Keratinocyte (primary cell): ENCODE measurements at regions not wholly inside any gene's neighbourhood (a gene's known extent, or its start where the extent isn't known, plus 50 kb on each side); places are given as distances from the start of the nearest gene placed in this dataset.
A peak's percentile ranks its signal among the peaks of the same experiment; 100 is the strongest.

ENCODE experiments used
- DNase-seq: peaks from one replicate; pipeline ENCODE4 v3.0.0-alpha.2; 2011; ENCODE audit warnings: low read depth, missing footprints, low spot score
- FAIRE-seq: peaks from 2 replicates; lab custom pipeline; 2011; peaks lifted over from hg19 to GRCh38; lab: Jason Lieb, UNC
- H2AFZ ChIP-seq: 2 replicates; pipeline ENCODE4 v1.6.0; 2012; ENCODE audit warnings: low read length, control low read depth, inconsistent platforms; ENCODE audit not compliant: control insufficient read depth
- H3K27ac ChIP-seq: 2 replicates; pipeline ENCODE4 v1.5.1; 2011; ENCODE audit warnings: low read length; ENCODE audit not compliant: control insufficient read depth, insufficient read depth
- H3K27me3 ChIP-seq: 3 replicates; pipeline ENCODE4 v1.6.0; 2011; ENCODE audit warnings: low read length; ENCODE audit not compliant: control insufficient read depth, insufficient read depth; ENCODE audit errors: extremely low read depth
- H3K36me3 ChIP-seq, 2 experiments: 2 replicates in 1 of 2; 3 replicates in 1 of 2; pipeline ENCODE4 v1.5.1; 2011; ENCODE audit warnings: low read length in 2 of 2, mild to moderate bottlenecking in 1 of 2; ENCODE audit not compliant: control insufficient read depth in 2 of 2, insufficient read depth in 2 of 2; ENCODE audit errors: extremely low read depth in 1 of 2
- H3K4me1 ChIP-seq: 3 replicates; pipeline ENCODE4 v1.5.1; 2011; ENCODE audit warnings: low read length; ENCODE audit not compliant: control insufficient read depth, insufficient read depth; ENCODE audit errors: extremely low read depth
- H3K4me2 ChIP-seq: 3 replicates; pipeline ENCODE4 v1.6.0; 2011; ENCODE audit warnings: low read depth, low read length; ENCODE audit not compliant: control insufficient read depth, insufficient read depth; ENCODE audit errors: extremely low read depth
- H3K4me3 ChIP-seq, 3 experiments: fragments of 200-600 bp in 1 of 3; sonication (generic) in 1 of 3; 2 replicates in 2 of 3; 3 replicates in 1 of 3; pipeline ENCODE4 v1.5.1; 2011 to 2016; ENCODE audit warnings: low read length in 3 of 3, mild to moderate bottlenecking in 3 of 3, control low read depth in 2 of 3, inconsistent platforms in 1 of 3, low read depth in 1 of 3, mixed read lengths in 1 of 3, mixed run types in 1 of 3, moderate library complexity in 1 of 3; ENCODE audit not compliant: control insufficient read depth in 2 of 3, insufficient read depth in 2 of 3; ENCODE audit errors: extremely low read depth in 1 of 3
- H3K79me2 ChIP-seq: 2 replicates; pipeline ENCODE4 v1.6.0; 2012; ENCODE audit warnings: low read length; ENCODE audit not compliant: control insufficient read depth, insufficient read depth
- H3K9ac ChIP-seq: 3 replicates; pipeline ENCODE4 v1.6.0; 2011; ENCODE audit warnings: low read length; ENCODE audit not compliant: control insufficient read depth, insufficient read depth; ENCODE audit errors: extremely low read depth
- H3K9me1 ChIP-seq: 3 replicates; pipeline ENCODE4 v1.6.0; 2011; ENCODE audit warnings: low read length; ENCODE audit not compliant: control insufficient read depth, insufficient read depth; ENCODE audit errors: extremely low read depth
- H3K9me3 ChIP-seq: 2 replicates; pipeline ENCODE4 v1.5.1; 2012; ENCODE audit warnings: low read depth, low read length; ENCODE audit not compliant: control insufficient read depth
- H4K20me1 ChIP-seq: 3 replicates; pipeline ENCODE4 v1.6.0; 2011; ENCODE audit warnings: low read length; ENCODE audit not compliant: control insufficient read depth, insufficient read depth; ENCODE audit errors: extremely low read depth
- CTCF ChIP-seq, 3 experiments: IDR thresholded peaks in 1 of 3; conservative IDR thresholded peaks in 1 of 3; optimal IDR thresholded peaks in 1 of 3; 2 replicates in 2 of 3; 3 replicates in 1 of 3; pipeline versions ENCODE3 to v1.5.1; 2011; ENCODE audit warnings: low read length in 3 of 3, mild to moderate bottlenecking in 3 of 3, moderate library complexity in 2 of 3, control low read depth in 1 of 3, inconsistent platforms in 1 of 3; ENCODE audit not compliant: insufficient read depth in 2 of 3; ENCODE audit errors: extremely low read depth in 1 of 3
- EZH2 ChIP-seq: IDR thresholded peaks from one replicate; pipeline ENCODE4 v1.6.1; 2012; ENCODE audit warnings: inconsistent platforms, mild to moderate bottlenecking, low read length, moderate library complexity
- dilution Hi-C: fragments of 300-500 bp; cut with MboI; formaldehyde crosslinking; loops from one replicate; pipeline ENCODE4 v1.7.0; 2020; ENCODE audit warnings: low sequenced_read_pairs; ENCODE audit not compliant: extremely low pct_ligation_motif_present

DNA sequence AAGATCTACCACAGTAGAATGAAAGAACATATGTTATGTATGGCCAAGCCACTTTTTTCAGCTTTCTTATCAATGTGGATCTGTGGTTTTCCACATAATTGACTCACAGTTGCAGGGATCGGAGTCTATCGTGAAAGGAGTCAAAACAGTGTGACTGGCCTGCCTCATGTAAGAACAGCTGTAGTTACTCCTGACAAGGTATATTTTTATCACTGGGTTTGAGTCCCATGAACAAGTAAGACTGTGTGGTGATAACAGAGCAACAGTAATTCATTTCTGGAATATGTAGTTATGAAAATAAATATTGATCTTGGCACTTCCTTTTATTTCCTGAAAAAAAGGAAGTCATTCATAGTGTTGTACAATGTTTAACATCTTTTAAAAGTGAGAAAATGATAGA lies 416.6 kb downstream of the KLF12 start:
- peak; percentile 23 for FAIRE-seq

GRCh38 chr13:73715911-73716510 lies 418.2 kb downstream of the KLF12 start:
- dilution Hi-C loops = no loop called here
- H3K36me3 ChIP-seq = no peaks in the 10 kb centered on the region
- H3K9ac ChIP-seq = no peak overlapping the region
- H3K4me2 ChIP-seq = peak overlapping the region; percentile 35
- TF ChIP-seq EZH2 (no peak), CTCF (optimal IDR thresholded peaks at IDR 0.05 in 1 of 3, IDR thresholded peaks at IDR 0.05 in 1 of 3, conservative IDR thresholded peaks at IDR 0.05 in 1 of 3; ENCODE audit: extremely low read depth in 1 of 3, insufficient read depth in 2 of 3, low read length in 3 of 3) (no peak)
- no peaks in the 10 kb centered on the region for H3K9me1 ChIP-seq
- no peaks in the 10 kb centered on the region for H3K79me2 ChIP-seq
- no peak overlapping the region for H3K4me3 ChIP-seq
- H3K4me1 ChIP-seq = peaks cover 16% of the 10 kb centered on the region
- no peaks in the 10 kb centered on the region for H3K27me3 ChIP-seq
- peak; percentile 26 for FAIRE-seq
- H3K27ac ChIP-seq = peak overlapping the region; percentile 81
- H4K20me1 ChIP-seq = no peaks in the 10 kb centered on the region
- no peak overlapping the region for H2AFZ ChIP-seq
- no peak for DNase-seq
- H3K9me3 ChIP-seq = no peaks in the 10 kb centered on the region

More for the DNA sequence above, 416.6 kb downstream of the KLF12 start:
- H2AFZ ChIP-seq = no peak overlapping the region
- no peak for DNase-seq
- no peak overlapping the region for H3K4me2 ChIP-seq
- H4K20me1 ChIP-seq = no peaks in the 10 kb centered on the region
- no peaks in the 10 kb centered on the region for H3K9me3 ChIP-seq
- peaks cover 30% of the 10 kb centered on the region for H3K4me1 ChIP-seq
- no peak overlapping the region for H3K9ac ChIP-seq
- H3K9me1 ChIP-seq = no peaks in the 10 kb centered on the region
- no peaks in the 10 kb centered on the region for H3K36me3 ChIP-seq
- no peak overlapping the region for H3K27ac ChIP-seq
- no peaks in the 10 kb centered on the region for H3K27me3 ChIP-seq
- H3K4me3 ChIP-seq = no peak overlapping the region
- H3K79me2 ChIP-seq = no peaks in the 10 kb centered on the region
- TF ChIP-seq CTCF (optimal IDR thresholded peaks at IDR 0.05 in 1 of 3, IDR thresholded peaks at IDR 0.05 in 1 of 3, conservative IDR thresholded peaks at IDR 0.05 in 1 of 3; ENCODE audit: extremely low read depth in 1 of 3, insufficient read depth in 2 of 3, low read length in 3 of 3) (no peak), EZH2 (no peak)
- dilution Hi-C loops = no loop called here
